RWPE2 (cell line): ENCODE measurements at regions not wholly inside any gene's neighbourhood (a gene's known extent, or its start where the extent isn't known, plus 50 kb on each side); places are given as distances from the start of the nearest gene placed in this dataset.

Experiments
- ATAC-seq: fragments of 200-7000 bp; cut with Tn5 transposase; 3 replicates; pipeline ENCODE4 v1.9.1; 2021; ENCODE audit warnings: low read depth
- DNase-seq: peaks from one replicate; pipeline ENCODE4 v3.0.0-alpha.2; 2020; ENCODE audit warnings: low spot score
- H3K27ac ChIP-seq: fragments of 450-650 bp; 2 replicates; pipeline ENCODE4 v1.5.1; 2017; ENCODE audit warnings: mild to moderate bottlenecking; ENCODE audit not compliant: poor library complexity, severe bottlenecking
- H3K27me3 ChIP-seq: fragments of 250-450 bp; sonication (Bioruptor Pico); 2 replicates; pipeline ENCODE4 v1.5.1; 2021; ENCODE audit warnings: mild to moderate bottlenecking, moderate library complexity; ENCODE audit not compliant: insufficient read depth, poor library complexity, severe bottlenecking
- H3K36me3 ChIP-seq: fragments of 250-450 bp; sonication (Bioruptor Pico); 2 replicates; pipeline ENCODE4 v1.5.1; 2020; ENCODE audit warnings: low read depth, mild to moderate bottlenecking, moderate library complexity
- H3K4me1 ChIP-seq: fragments of 250-450 bp; sonication (Bioruptor Pico); 2 replicates; pipeline ENCODE4 v1.5.1; 2021; ENCODE audit warnings: mild to moderate bottlenecking, moderate library complexity; ENCODE audit not compliant: insufficient read depth, poor library complexity, severe bottlenecking
- H3K4me3 ChIP-seq: fragments of 250-450 bp; sonication (Bioruptor Pico); 2 replicates; pipeline ENCODE4 v1.5.1; 2021; ENCODE audit warnings: mild to moderate bottlenecking, moderate library complexity; ENCODE audit not compliant: severe bottlenecking
- H3K9me3 ChIP-seq: fragments of 250-450 bp; sonication (Bioruptor Pico); 2 replicates; pipeline ENCODE4 v1.5.1; 2021; ENCODE audit warnings: mild to moderate bottlenecking, moderate library complexity; ENCODE audit not compliant: severe bottlenecking
- TF ChIP-seq, protein P1 (sequence below): fragments of 450-650 bp; IDR thresholded peaks from one replicate; pipeline ENCODE4 v1.5.1; 2017; ENCODE audit warnings: mild to moderate bottlenecking, moderate library complexity; ENCODE audit not compliant: poor library complexity, severe bottlenecking

GRCh38 chr5:155088811-155089210, 75.3 kb downstream of the KIF4B start:
- H3K4me3 ChIP-seq = no peak overlapping the region
- TF ChIP-seq, protein P1, sequence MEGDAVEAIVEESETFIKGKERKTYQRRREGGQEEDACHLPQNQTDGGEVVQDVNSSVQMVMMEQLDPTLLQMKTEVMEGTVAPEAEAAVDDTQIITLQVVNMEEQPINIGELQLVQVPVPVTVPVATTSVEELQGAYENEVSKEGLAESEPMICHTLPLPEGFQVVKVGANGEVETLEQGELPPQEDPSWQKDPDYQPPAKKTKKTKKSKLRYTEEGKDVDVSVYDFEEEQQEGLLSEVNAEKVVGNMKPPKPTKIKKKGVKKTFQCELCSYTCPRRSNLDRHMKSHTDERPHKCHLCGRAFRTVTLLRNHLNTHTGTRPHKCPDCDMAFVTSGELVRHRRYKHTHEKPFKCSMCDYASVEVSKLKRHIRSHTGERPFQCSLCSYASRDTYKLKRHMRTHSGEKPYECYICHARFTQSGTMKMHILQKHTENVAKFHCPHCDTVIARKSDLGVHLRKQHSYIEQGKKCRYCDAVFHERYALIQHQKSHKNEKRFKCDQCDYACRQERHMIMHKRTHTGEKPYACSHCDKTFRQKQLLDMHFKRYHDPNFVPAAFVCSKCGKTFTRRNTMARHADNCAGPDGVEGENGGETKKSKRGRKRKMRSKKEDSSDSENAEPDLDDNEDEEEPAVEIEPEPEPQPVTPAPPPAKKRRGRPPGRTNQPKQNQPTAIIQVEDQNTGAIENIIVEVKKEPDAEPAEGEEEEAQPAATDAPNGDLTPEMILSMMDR = no peak
- H3K27ac ChIP-seq = no peak overlapping the region
- no peaks in the 10 kb centered on the region for H3K27me3 ChIP-seq
- H3K36me3 ChIP-seq = no peaks in the 10 kb centered on the region
- H3K9me3 ChIP-seq = peaks cover 2% of the 10 kb centered on the region
- DNase-seq (no peak), ATAC-seq (no peak)
- peaks cover 32% of the 10 kb centered on the region for H3K4me1 ChIP-seq

GRCh38 chr5:155089643-155090042, 76.1 kb downstream of the KIF4B start:
- TF ChIP-seq, protein P1 = no peak
- DNase-seq (no peak), ATAC-seq (no peak; the same call in 2 of the 3 replicates)
- Histone ChIP-seq H3K4me1 (peaks cover 32% of the 10 kb centered on the region), H3K27me3 (no peaks in the 10 kb centered on the region), H3K27ac (no peak overlapping the region), H3K4me3 (no peak overlapping the region), H3K9me3 (peaks cover 2% of the 10 kb centered on the region), H3K36me3 (no peaks in the 10 kb centered on the region)

- peaks cover 21% of the 10 kb centered on the region for H3K4me1 ChIP-seq
- DNase-seq (no peak), ATAC-seq (peak; percentile 47)
- TF ChIP-seq, protein P1 = no peak
- H3K27ac ChIP-seq = peak overlapping the region; percentile 31
- peaks cover 2% of the 10 kb centered on the region for H3K9me3 ChIP-seq
- H3K36me3 ChIP-seq = no peaks in the 10 kb centered on the region
- no peak overlapping the region for H3K4me3 ChIP-seq
- H3K27me3 ChIP-seq = no peaks in the 10 kb centered on the region
Observed at GRCh38 chr5:155091063-155091648, 77.6 kb downstream of the KIF4B start.

DNA sequence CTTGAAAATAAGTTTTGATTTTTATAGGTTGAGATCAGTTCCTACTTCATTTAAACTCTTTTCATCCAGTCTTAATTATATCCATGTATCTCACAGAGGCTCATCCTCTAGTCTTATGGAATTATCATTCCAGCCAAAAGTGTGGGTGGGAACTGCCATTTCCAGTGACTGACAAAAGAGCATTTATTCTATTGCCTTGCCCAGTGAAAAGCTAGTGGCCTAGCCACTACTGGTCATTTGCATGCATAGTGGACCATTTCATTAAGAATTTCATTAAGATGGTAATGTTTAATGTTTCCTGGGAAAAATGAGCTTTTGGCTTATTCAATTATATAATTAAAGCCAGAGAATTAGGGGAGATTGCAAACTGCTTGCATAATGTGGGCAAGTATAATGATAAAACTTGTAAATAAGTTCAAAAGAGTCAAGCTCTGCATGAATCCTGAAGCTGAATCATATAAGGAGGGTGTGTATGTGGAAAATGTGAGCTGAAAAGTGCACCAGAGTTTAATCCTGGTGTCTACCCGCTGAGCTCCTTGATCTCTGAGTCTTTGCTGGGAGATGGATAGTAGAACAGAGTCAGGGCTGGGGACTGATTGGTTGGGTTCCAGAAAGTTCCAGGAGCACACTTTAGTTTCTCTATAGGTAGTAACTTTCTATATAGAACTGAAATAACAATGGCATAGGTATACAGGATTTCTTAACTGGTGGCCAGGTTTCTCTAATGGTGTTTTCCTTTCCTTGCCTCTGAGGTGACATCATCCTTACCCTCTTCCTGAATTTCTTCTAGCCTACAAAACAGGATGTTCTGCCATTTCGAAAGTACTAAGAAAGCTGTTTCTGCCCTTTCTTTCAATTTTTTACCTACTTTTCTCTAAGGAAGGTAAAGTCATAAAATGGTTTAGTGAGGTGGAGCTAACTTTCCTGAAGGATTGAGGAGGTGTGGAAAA, 78.5 kb downstream of the KIF4B start:
- Histone ChIP-seq H3K27ac (peak overlapping the region; percentile 31), H3K4me1 (peaks cover 21% of the 10 kb centered on the region), H3K36me3 (no peaks in the 10 kb centered on the region), H3K27me3 (no peaks in the 10 kb centered on the region), H3K9me3 (peaks cover 2% of the 10 kb centered on the region), H3K4me3 (no peak overlapping the region)
- TF ChIP-seq, protein P1 = no peak
- ATAC-seq = peak; percentile 56; the same call in 1 of the 3 replicates
- no peak for DNase-seq
